ENCODE measurements at regions not wholly inside any gene's neighbourhood (a gene's known extent, or its start where the extent isn't known, plus 50 kb on each side); places are given as distances from the start of the nearest gene placed in this dataset.

DNA sequence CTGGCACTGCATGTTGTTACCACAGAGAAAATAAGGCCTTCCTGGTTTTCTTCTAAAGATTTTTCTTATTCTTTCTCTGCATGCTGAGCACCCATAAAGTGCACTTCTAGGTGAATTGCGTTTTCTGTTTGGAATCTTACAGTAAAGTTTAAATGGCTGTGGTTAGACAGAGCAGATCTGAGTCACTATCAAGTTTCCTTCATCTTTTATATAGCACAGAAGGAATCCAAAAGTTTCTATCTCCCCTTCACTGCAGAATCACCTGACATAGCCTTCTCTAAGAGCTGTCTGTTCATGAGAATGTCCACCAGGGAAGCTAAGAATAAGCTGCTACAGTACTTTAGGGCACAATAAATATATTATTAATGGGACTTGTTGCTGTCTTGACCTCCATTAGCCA lies 455.5 kb upstream of the FAM241A start:
- no peak for TF ChIP-seq CTCF (IDR thresholded peaks at IDR 0.05; ENCODE audit: poor library complexity, severe bottlenecking)
- no peak for TF ChIP-seq RAD21 (conservative IDR thresholded peaks at IDR 0.05)
- no peak for TF ChIP-seq EZH2 (IDR thresholded peaks at IDR 0.05; ENCODE audit: borderline replicate concordance, insufficient read depth, low read length, poor library complexity, severe bottlenecking)
- TF ChIP-seq EP300 (conservative IDR thresholded peaks at IDR 0.05; ENCODE audit: poor library complexity, severe bottlenecking): no peak
- no peak for TF ChIP-seq TAF1 (IDR thresholded peaks at IDR 0.05; ENCODE audit: low read depth)
- TF ChIP-seq MXI1 (conservative IDR thresholded peaks at IDR 0.05; ENCODE audit: poor library complexity, severe bottlenecking): no peak
- TF ChIP-seq POLR2AphosphoS5 (IDR thresholded peaks at IDR 0.05): no peak
- TF ChIP-seq, protein P1, sequence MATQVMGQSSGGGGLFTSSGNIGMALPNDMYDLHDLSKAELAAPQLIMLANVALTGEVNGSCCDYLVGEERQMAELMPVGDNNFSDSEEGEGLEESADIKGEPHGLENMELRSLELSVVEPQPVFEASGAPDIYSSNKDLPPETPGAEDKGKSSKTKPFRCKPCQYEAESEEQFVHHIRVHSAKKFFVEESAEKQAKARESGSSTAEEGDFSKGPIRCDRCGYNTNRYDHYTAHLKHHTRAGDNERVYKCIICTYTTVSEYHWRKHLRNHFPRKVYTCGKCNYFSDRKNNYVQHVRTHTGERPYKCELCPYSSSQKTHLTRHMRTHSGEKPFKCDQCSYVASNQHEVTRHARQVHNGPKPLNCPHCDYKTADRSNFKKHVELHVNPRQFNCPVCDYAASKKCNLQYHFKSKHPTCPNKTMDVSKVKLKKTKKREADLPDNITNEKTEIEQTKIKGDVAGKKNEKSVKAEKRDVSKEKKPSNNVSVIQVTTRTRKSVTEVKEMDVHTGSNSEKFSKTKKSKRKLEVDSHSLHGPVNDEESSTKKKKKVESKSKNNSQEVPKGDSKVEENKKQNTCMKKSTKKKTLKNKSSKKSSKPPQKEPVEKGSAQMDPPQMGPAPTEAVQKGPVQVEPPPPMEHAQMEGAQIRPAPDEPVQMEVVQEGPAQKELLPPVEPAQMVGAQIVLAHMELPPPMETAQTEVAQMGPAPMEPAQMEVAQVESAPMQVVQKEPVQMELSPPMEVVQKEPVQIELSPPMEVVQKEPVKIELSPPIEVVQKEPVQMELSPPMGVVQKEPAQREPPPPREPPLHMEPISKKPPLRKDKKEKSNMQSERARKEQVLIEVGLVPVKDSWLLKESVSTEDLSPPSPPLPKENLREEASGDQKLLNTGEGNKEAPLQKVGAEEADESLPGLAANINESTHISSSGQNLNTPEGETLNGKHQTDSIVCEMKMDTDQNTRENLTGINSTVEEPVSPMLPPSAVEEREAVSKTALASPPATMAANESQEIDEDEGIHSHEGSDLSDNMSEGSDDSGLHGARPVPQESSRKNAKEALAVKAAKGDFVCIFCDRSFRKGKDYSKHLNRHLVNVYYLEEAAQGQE (IDR thresholded peaks at IDR 0.05; ENCODE audit: borderline replicate concordance): no peak
- Histone ChIP-seq H3K9ac (ENCODE audit: low read length) (no peak overlapping the region), H3K9me3 (ENCODE audit: low read length) (no peaks in the 10 kb centered on the region), H3K36me3 (ENCODE audit: insufficient read depth, low read length) (no peaks in the 10 kb centered on the region), H3K4me2 (ENCODE audit: low read length) (no peak overlapping the region), H3F3A (ENCODE audit: insufficient read depth, low read length, poor library complexity, severe bottlenecking) (no peaks in the 10 kb centered on the region), H3K27ac (ENCODE audit: low read length) (no peak overlapping the region), H3K27me3 (ENCODE audit: insufficient read depth, low read depth, low read length) (no peaks in the 10 kb centered on the region), H3K9me2 (ENCODE audit: insufficient read depth, low read length) (no peaks in the 10 kb centered on the region), H2AFZ (ENCODE audit: low read depth, low read length) (no peak overlapping the region), H3K4me3 (ENCODE audit: low read length) (no peak overlapping the region), H3K79me2 (replicated peaks; ENCODE audit: insufficient read depth, low read length) (no peaks in the 10 kb centered on the region), H4K20me1 (ENCODE audit: insufficient read depth) (no peaks in the 10 kb centered on the region)

- Histone ChIP-seq H3K27ac (ENCODE audit: low read length) (no peak overlapping the region), H3K9me3 (ENCODE audit: low read length) (no peaks in the 10 kb centered on the region), H4K20me1 (ENCODE audit: insufficient read depth) (no peaks in the 10 kb centered on the region), H3K27me3 (ENCODE audit: insufficient read depth, low read depth, low read length) (no peaks in the 10 kb centered on the region), H3K9me2 (ENCODE audit: insufficient read depth, low read length) (no peaks in the 10 kb centered on the region), H3K36me3 (ENCODE audit: insufficient read depth, low read length) (no peaks in the 10 kb centered on the region), H3F3A (ENCODE audit: insufficient read depth, low read length, poor library complexity, severe bottlenecking) (no peaks in the 10 kb centered on the region), H3K79me2 (replicated peaks; ENCODE audit: insufficient read depth, low read length) (no peaks in the 10 kb centered on the region), H2AFZ (ENCODE audit: low read depth, low read length) (no peak overlapping the region), H3K9ac (ENCODE audit: low read length) (no peak overlapping the region), H3K4me3 (ENCODE audit: low read length) (no peak overlapping the region), H3K4me2 (ENCODE audit: low read length) (no peak overlapping the region)
- TF ChIP-seq CTCF (IDR thresholded peaks at IDR 0.05; ENCODE audit: poor library complexity, severe bottlenecking) (no peak), MXI1 (conservative IDR thresholded peaks at IDR 0.05; ENCODE audit: poor library complexity, severe bottlenecking) (no peak), POLR2AphosphoS5 (IDR thresholded peaks at IDR 0.05) (no peak), RAD21 (conservative IDR thresholded peaks at IDR 0.05) (no peak), EP300 (conservative IDR thresholded peaks at IDR 0.05; ENCODE audit: poor library complexity, severe bottlenecking) (no peak), SMC3 (conservative IDR thresholded peaks at IDR 0.05; ENCODE audit: poor library complexity) (no peak), TAF1 (IDR thresholded peaks at IDR 0.05; ENCODE audit: low read depth) (no peak), EZH2 (IDR thresholded peaks at IDR 0.05; ENCODE audit: borderline replicate concordance, insufficient read depth, low read length, poor library complexity, severe bottlenecking) (no peak)
- TF ChIP-seq, protein P1 (IDR thresholded peaks at IDR 0.05; ENCODE audit: borderline replicate concordance): no peak
Observed at GRCh38 chr4:111693758-111694157, 451.5 kb upstream of the FAM241A start.
